NCI-H1436 (cell line): ENCODE measurements at regions not wholly inside any gene's neighbourhood (a gene's known extent, or its start where the extent isn't known, plus 50 kb on each side); places are given as distances from the start of the nearest gene placed in this dataset.

Experiments used
- DNase-seq: peaks from one replicate; lab custom pipeline; 2025; lab: John Stamatoyannopoulos, UW

DNA sequence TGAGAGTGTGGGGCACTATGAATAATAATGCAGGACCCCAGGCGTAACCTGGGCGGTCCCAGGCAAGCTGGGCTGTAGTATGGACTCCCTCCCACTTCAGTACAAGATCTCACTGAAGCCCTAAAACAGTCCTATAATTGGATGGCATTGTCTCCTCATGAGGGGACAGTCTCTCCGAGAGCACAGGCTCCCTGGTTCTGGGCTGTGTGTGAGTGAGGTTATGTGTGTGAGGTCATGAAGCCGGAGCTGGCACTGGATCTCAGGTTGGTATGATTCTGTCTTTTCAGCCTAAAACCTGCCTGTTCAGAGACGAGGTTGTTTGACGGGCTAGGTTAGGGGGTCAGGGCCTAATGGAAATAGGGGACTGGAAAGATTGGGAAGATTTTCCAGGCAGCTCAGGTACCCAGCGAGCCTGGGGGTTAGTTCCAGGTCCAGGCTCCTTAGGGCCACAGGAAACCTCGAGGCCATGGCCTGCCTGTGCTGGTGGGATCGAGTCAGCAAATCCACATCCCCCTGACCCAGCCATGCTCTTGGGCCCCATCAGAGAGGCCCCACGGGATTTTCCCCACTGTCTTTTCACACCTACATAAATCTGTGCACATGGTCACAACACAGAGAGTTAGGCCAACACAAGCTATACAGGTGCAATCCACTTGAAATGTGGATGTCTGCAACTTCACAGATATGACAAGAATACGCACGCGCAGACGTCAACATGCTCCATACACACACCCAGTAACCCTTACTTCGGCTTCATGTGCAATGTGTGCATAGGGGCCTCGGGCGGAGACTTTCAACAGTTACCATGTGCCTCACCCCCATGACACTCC, 94.8 kb downstream of the INHBB start:
- no peak for DNase-seq

DNA sequence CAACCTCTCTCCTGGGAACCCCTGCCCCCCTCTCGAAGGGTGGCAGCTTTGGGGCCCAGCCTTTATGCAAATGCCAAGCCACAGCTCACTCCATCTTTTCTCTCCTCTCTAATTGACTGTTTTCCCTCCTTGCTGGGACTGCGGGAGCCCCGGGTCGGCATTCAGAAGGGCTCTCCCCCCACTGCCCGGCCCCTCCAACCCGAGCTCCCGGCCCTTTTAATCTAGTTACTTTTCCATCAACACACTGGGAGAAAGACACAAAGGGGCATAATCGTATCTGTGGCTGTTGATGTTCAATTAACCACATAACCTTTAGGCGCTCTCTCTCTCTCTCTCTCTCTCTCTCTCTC, 95.4 kb downstream of the INHBB start:
- DNase-seq, result no peak

DNA sequence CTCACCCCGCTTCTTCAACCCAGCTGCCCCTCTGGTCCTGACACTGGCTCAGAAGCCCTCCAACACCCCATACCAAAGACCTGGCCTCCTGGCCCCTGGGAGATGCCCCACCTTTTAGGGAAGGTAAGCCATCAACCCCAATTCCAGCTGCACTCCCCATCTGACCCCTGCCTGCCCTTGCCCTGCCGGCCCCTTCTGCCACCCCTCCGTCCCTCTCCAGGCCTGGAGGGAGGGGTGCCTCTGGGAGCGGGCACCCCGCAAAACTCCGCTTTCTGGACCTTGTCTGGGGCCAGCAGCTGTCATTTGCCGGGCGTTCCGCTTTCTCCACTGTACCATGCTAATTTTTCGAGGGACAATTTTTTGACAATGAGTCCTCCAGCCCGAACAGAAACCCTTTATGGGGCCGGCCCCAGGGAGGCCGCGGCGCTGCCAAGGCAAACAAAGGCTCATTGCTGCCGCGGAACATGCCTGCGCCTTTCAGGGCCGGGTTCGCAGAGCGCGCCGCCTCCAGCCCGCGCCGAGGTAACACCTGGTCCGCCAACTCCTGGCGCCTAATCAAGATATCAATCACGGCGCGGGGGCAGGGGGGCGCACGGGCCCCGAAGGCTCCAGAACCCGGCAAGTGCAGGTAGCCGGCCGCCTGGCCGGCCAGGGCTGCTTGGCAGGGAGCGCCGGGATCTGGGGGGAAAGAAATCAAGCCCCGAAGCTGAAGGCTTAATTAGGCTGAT, 96.0 kb downstream of the INHBB start:
- DNase-seq, result peak; percentile 76

DNA sequence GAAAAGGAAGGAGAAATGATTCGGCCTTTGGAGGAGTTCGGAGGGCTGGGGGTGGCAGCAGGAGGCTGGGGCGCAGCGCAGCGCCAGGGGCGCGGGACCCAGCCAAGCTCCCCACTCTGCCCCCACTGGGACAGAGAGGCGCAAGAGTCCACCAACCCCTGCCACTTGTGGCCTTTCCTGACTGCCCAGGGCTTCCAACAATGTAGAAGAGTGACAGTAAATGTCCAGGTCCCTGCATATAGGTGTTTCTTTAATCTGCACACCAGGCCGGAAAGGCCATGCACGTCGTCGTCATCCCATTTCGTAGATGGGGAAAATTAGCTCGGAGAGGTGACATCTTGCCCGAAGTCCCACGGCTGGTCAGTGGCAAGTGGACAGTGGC, 96.6 kb downstream of the INHBB start:
- no peak for DNase-seq

DNA sequence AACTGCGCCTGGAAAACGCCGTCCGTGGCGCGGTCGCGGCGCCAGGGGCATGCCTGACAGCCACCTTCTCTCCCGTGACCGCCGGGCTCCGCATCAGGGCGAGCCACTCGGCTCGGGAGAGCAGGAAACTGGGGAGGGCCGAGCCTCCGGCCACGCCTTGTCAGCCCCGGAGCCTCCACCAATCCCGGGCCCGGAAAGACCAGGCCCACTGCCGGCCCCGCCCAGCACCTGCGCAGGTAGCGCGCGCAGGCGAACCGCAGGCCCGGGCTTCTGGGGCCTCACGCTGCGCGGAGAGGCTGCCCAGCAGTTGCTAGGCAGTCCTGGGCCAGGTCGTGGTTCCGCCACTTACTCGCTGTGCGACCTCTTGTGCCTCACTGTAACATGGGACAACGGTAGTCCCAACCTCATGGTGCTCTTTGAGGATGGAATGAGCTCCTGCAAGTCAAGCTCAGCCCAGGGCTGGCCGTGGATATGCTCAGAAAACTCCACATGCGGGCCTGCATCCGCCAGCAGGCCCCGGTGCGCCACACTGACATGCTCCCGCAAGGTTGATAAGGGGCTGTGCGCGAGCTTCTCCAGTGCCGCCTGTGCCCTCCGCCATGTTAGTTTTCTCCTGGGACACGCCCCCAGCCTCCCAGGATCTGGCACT, 97.1 kb downstream of the INHBB start:
- no peak for DNase-seq

DNA sequence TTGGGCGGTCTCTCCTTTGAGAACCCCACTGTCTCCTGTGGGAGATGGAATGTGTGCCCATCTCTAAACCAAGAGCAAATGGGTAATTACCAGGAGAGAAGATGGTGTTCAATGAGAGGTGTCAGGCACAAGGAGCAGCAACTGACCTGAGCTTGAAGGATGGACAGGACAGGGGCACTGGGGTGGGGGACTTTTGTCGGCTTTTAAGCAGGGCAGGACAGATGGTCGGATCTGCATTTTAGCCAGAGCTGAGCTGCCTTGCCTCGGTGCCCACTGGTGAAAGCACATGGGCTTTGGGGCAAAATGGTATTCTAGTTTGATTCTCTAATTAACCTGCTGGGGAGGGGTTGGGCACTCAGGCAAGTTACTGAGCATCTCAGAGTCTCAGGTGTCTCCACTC, 98.0 kb downstream of the INHBB start:
- DNase-seq, result no peak

DNA sequence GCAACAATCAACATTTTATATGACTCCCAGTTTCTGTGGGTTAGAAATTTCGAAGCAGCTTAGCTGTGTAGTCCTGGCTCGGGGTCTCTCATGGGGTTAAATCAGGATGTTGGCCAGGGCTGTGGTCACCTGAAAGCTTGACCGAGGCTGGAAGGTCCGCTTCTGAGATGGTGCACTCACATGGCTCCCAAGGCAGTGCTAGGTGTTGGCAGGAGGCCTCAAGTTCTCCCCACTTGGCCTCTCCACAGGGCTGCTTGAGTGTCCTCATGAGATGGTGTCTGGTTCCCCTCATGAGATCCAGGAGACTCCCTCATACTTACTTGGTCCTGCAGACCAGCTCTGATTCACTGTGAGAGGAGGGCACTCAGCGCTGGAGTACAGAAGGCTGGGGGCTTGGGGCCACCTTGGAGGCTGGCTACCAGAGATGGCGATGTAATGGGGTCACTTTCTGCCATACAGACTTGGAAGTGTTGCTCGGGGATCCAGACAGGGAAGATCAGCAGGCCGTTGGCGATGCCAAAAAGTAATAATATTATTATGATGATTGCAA, 98.8 kb downstream of the INHBB start:
- no peak for DNase-seq

DNA sequence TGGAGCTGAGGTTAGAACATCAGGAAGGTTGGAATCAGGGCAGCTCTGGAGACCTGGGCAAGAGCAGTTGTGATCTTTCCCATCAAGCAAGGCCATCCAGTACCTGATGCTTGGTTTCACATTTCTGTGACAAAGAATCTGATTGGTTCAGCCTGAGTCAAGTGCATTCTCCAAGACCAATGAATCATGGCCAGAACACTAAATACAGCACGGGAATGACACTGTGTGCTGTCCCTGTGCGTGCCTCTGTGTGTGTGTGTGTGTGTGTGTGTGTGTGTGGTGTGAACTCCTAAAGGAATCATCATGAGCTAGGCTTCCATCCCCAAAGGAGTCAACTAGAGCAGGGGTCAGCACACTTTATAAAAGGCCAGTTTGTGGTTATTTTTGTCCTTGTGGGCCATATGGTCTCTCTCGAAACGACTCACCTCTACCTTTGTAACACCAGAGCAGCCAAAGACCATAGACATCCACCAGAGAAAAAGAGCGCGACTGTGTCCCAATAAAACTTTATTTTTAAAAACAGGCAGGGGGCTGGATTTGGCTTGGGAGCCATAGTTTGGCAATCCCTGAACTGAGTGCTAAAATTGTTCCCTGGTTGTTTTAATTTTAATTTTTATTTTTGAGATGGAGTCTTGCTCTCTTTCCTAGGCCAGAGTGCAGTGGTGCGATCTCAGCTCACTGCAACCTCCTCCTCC, 99.7 kb downstream of the INHBB start:
- DNase-seq, result peak; percentile 25

DNA sequence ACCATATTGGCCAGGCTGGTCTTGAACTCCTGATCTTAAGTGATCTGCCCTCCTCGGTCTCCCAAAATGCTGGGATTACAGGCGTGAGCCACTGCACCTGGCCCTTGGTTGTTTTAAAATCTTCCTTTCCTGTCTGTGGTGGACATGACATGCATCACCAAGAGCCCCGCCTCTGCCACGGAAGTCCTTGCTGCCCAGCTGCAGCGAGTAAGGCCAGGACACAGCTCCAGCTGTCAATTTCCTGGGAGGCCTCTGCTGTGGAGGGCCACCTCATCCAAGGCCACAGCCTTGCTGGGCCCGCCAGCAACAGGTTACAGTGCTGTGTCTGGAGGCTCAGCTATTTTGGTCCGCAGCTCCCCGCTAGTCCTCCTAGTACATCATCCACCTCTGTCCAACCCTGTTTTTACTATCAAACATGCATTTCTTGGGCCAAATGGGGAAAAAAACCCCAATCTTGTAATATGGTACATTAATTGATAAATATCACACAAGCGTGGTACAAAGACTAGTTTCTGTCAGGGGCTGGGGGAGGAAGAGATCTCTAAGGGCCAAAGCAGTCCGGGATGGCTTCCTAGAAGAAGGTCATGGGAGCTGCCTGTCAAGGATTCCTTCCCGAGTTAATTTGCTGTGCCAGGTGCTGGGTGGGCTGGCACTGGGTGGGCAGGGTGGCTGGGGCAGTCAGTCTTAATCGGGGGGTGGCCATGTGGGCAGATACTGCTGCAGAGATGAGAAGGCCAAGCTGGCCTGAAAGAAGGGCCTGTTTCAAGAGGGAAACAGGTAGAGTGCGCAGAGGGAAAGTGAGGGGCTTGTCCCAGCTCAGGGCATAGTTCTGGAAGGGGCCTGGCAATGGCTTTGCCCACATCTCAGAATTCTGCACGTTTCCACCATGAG, 100.5 kb downstream of the INHBB start:
- DNase-seq, result no peak

DNA sequence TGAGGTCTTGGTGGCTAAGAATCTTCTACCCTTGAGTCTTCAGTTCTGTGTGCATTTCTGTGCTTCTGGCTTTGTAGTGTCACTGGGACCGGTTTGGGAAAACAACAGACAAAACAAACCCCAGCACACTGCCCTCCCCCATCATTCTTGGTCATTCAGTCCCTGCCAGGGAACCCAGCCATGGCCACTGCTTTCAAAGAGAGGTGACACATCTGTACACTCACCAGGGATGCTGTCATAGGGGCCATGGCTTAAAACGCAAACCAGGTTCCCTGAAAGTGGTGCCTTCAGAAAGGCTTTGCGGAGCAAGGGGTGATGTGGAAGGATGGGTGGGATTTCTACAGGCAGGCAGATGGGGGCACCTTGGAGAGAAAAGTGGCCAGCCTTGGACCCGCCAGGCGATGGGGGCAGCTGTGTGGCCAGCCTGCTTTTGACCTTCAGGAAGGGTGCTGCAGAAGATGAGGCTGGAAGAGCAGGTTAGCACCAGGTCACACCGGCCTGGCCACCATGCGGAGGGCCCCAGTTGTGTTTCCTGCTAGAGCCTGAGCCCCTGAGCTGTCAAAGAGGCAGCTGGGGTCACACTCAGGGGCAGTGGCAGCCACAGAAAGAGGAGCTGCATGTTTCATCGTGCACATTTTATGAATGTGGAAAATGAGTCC, 101.3 kb downstream of the INHBB start:
- DNase-seq, result no peak

DNA sequence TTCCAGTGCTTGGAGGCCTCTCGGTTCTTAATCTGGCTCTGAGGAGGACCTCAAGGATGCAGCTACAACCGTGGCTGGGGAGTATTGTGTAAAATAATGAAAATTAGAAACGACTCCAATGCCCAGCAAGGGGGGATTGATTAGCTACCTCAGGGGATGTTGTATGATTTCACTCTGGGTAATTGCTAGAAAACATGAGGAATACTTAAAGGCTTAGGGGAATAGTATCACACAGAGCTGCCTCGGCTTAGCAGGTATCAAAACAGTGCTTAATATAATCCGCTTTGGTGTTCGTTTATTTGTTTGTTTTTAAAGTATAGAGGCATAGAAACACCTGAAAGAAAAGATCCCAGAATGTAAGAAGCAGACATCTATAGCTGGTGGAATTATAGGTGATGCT, 102.5 kb downstream of the INHBB start:
- no peak for DNase-seq

DNA sequence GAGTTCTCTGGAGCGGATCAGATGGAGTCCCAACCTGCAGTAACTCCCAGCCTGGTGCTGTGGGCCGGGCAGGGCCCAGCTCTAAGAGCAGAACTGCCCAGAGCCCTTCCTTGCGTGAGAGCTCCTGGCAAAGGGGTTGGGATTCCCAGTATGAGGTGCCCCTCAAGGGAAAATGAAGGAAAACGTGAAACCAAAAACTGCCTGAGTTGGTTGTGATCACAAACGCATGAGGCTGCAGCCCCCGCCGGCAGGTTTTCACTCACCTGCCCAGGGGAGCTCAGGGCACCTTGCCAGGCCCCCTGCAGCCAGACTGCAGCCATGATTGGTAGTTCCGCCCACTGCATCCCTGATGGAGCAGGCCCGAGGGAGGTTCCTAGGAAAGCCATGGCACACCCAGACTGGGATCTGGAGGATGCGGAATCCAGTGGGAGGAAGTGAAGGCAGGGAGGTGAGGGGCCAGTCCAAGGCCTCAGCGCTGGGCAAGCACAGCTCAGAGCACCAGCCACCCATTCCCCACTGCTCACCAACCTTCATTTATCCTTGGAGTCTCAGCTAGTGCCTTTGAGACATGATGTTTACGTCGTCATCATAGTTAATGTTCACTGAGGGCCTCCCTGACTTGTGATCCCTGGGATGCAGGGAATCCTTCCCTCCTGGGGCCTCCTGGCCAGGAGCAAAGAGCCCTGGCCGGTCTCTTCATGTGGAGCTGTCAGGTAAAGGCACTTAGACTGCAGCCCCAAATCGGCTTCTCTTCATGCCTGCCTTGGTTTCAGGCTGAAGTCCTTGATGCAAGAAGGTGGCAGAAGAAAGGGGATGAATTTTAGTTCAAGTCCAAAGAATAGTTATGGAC, 103.2 kb downstream of the INHBB start:
- DNase-seq, result no peak

DNA sequence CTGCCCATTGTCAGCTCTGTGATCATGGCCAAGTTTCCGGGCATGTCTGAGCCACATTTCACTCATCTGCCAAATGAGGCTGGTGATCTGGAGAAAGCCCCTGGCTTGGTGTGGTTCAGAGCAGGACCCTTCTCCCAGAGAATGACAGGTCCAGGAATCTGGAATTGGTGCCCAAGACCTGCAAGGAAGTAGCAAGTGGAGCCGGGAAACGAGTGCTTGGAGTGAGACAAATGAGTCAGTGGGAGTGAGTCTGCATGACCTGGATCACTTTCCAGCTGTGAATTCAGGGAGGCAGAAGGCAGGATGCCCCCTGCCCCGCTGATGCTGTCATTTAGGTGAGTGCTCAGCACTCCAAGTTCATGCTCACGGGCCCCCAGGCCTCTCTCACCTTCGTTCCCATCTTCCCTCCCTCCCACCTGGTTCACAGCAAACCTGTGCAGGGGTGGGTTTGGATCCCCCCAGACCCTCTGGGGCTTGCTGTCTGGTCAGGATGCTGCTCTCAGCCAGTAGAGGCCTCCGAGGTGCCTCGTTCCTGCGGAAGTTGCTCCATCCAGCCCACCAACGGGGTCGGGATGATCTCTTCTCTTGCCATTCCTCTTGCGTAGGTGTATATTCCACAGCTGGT, 104.4 kb downstream of the INHBB start:
- no peak for DNase-seq

DNA sequence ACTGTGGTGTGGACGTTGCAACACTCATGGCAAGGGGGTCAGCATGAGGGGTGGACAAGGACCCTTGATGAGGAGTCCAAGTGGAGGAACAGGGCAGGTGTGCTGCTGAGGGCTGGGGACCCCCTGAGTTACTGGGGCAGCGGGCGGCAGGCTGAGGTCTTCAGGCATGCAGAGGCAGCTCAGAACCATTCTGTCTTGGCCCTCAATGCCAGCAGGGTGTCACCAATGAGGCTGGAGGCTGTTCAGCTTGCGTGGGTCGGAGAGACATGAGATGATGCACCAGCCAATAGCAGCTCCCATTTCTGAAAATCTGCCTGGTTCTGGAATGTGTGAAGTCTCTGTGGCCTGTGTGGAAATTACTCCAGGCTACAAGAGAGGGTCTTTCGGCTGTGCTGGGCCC, 105.4 kb downstream of the INHBB start:
- no peak for DNase-seq

DNA sequence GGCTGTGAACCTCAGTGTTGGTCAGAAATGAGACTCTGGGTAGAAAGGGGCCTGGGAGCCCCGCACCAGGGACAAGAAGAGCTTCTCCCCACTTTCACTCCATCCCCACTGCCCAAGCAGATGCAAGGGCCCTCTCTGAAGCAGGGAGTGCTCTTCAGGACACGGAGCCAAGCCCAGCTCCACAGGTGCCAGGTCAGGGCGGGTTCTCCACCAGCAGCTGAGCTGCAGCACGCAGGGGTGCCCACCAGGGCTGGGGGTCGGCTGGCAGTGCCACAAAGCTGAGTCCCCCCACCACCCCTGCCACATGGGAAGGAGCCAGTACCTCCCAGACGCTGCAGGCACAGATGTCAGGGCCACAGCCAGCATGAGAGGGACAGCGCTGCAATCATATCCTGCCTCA, 106.2 kb downstream of the INHBB start:
- DNase-seq, result no peak

DNA sequence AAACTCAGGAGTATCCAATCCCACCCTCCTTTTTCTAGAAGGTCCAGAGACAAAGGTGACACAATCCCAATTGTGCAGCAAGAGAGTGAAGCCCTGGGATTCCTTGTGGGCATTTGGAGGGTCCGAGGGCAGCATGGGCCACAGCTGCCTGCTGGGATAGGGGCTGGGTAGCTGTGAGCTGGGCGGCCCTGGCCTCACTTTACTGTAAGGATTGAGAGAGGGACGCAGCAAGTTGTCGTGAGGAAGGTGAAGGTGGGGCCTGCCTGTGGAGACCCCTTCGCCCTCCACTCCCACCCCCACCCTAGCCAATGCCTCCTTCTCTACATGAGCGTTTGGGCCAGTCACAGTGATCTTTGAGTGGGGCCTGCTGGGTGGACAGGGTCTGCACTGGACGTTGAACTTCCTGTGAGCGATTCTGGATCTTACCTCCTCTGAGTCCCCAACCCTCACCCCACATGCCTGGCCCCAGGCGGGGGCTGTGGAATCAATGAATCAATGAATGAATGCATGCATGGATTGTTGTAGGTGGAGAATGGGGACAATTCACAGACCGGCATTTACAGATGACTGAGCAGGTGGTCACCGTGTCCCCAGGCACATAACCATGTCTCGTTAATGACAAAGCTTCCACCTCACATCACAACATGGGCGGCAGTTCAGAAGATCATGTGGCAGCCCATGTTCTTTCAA, 107.2 kb downstream of the INHBB start:
- DNase-seq, result no peak

DNA sequence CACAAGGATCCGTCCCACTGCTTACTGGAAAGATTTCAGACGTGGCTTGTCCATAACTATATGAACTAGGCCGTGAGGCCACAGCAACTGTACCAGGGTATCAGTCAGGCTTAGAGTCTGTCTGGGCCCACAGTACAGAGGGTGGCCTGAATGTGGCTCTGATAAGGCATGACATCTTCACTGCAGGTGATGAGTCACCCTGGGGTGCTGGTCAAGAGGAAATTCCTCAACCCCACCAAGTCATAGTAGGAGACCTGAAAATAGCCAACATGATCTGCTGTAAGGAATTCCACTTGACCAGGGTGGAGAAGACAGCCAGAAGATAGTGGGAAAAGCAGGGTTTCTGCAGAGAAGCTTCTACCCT, 107.7 kb downstream of the INHBB start:
- no peak for DNase-seq

DNA sequence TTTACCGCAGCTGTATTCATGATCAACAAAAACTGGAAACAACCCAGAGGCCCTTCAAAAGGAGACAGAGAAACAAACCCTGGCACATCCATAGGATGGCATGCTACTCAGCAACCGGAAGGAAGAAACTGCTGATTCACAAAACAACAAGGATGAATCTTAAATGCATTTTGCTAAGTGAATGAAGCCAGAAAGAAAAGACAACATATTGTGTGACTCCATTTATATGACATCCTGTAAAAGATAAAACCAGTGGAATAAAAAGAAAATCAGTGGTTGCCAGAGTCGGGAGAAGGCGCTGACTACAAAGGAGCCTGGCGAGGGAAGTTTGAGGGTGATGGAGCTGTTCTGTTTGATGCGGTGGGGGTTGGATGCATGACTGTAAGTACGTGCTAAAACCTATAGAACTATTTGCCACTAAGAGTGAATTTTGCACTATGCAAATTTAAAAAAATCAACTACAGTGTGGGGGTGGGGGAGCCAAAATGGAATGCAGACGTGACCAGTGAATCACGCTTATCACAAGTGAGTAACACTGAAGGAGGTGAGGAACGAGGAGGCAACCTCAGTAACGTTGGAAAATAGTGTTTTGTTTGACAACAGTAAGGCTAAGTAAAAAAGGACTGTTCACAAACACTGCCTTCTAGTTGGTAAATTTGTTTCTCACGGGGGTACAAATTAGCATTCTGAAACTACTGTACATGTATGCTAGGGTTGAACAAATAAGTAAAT, 108.9 kb downstream of the INHBB start:
- no peak for DNase-seq
